ENCODE measurements at regions not wholly inside any gene's neighbourhood (a gene's known extent, or its start where the extent isn't known, plus 50 kb on each side); places are given as distances from the start of the nearest gene placed in this dataset.

GRCh38 chr5:30325795-30326194, 867.7 kb upstream of the CDH6 start:
- Histone ChIP-seq H3K27me3 (no peaks in the 10 kb centered on the region), H3F3A (ENCODE audit: low read depth) (no peaks in the 10 kb centered on the region), H3K9ac (no peak overlapping the region), H3K79me2 (ENCODE audit: low read depth) (no peaks in the 10 kb centered on the region), H3K27ac (no peak overlapping the region), H3K9me3 (ENCODE audit: low read depth) (no peaks in the 10 kb centered on the region), H4K20me1 (ENCODE audit: low read depth) (no peaks in the 10 kb centered on the region), H3K4me3 (no peak overlapping the region), H3K4me1 (no peaks in the 10 kb centered on the region), H3K4me2 (no peak overlapping the region), H2AFZ (replicated peaks) (no peak overlapping the region), H3K36me3 (no peaks in the 10 kb centered on the region)
- TF ChIP-seq EZH2phosphoT487 (IDR thresholded peaks at IDR 0.05) (no peak), EZH2 (IDR thresholded peaks at IDR 0.05) (no peak), CTCF (IDR thresholded peaks at IDR 0.05) (no peak)
- H3K27me3 Mint-ChIP-seq (ENCODE audit: insufficient read depth, low read depth), result no peaks in the 10 kb centered on the region
- no peaks in the 10 kb centered on the region for H3K4me1 Mint-ChIP-seq
- no peaks in the 10 kb centered on the region for H3K9me3 Mint-ChIP-seq
- H3K4me3 Mint-ChIP-seq, result no peak overlapping the region
- no peak overlapping the region for H3K27ac Mint-ChIP-seq
- no peak for DNase-seq (ENCODE audit: low spot score)
- no peaks in the 10 kb centered on the region for H3K36me3 Mint-ChIP-seq

- Mint-ChIP-seq H3K36me3 (no peaks in the 10 kb centered on the region), H3K9me3 (no peaks in the 10 kb centered on the region), H3K4me3 (no peak overlapping the region), H3K27ac (no peak overlapping the region), H3K4me1 (no peaks in the 10 kb centered on the region), H3K27me3 (ENCODE audit: insufficient read depth, low read depth) (no peaks in the 10 kb centered on the region)
- no peaks in the 10 kb centered on the region for H3K36me3 ChIP-seq
- no peak overlapping the region for H2AFZ ChIP-seq (replicated peaks)
- no peak for TF ChIP-seq EZH2phosphoT487 (IDR thresholded peaks at IDR 0.05)
- no peak for TF ChIP-seq EZH2 (IDR thresholded peaks at IDR 0.05)
- TF ChIP-seq CTCF (IDR thresholded peaks at IDR 0.05), result peak; percentile 35
- no peak overlapping the region for H3K27ac ChIP-seq
- H3K4me3 ChIP-seq, result no peak overlapping the region
- peak; percentile 31 for DNase-seq (ENCODE audit: low spot score)
- no peaks in the 10 kb centered on the region for H4K20me1 ChIP-seq (ENCODE audit: low read depth)
- no peaks in the 10 kb centered on the region for H3F3A ChIP-seq (ENCODE audit: low read depth)
- no peak overlapping the region for H3K9ac ChIP-seq
- no peaks in the 10 kb centered on the region for H3K27me3 ChIP-seq
- no peaks in the 10 kb centered on the region for H3K79me2 ChIP-seq (ENCODE audit: low read depth)
- H3K4me2 ChIP-seq, result no peak overlapping the region
- H3K4me1 ChIP-seq, result no peaks in the 10 kb centered on the region
- H3K9me3 ChIP-seq (ENCODE audit: low read depth), result no peaks in the 10 kb centered on the region
Observed at GRCh38 chr5:30324083-30324482, 869.4 kb upstream of the CDH6 start.

GRCh38 chr5:30287890-30288289, 905.6 kb upstream of the CDH6 start:
- H3K4me1 ChIP-seq, result no peaks in the 10 kb centered on the region
- no peak overlapping the region for H3K27ac ChIP-seq
- no peak overlapping the region for H2AFZ ChIP-seq (replicated peaks)
- no peaks in the 10 kb centered on the region for H3K36me3 ChIP-seq
- H3K79me2 ChIP-seq (ENCODE audit: low read depth), result no peaks in the 10 kb centered on the region
- Mint-ChIP-seq H3K9me3 (peaks cover 23% of the 10 kb centered on the region), H3K4me1 (no peaks in the 10 kb centered on the region), H3K36me3 (no peaks in the 10 kb centered on the region), H3K27me3 (ENCODE audit: insufficient read depth, low read depth) (peaks cover 2% of the 10 kb centered on the region), H3K4me3 (no peak overlapping the region), H3K27ac (no peak overlapping the region)
- no peak overlapping the region for H3K4me3 ChIP-seq
- H3K9ac ChIP-seq, result no peak overlapping the region
- H3K4me2 ChIP-seq, result no peak overlapping the region
- H3K9me3 ChIP-seq (ENCODE audit: low read depth), result peaks cover 9% of the 10 kb centered on the region
- H4K20me1 ChIP-seq (ENCODE audit: low read depth), result no peaks in the 10 kb centered on the region
- H3F3A ChIP-seq (ENCODE audit: low read depth), result no peaks in the 10 kb centered on the region
- DNase-seq (ENCODE audit: low spot score), result no peak
- no peak for TF ChIP-seq EZH2 (IDR thresholded peaks at IDR 0.05)
- TF ChIP-seq CTCF (IDR thresholded peaks at IDR 0.05), result no peak
- no peak for TF ChIP-seq EZH2phosphoT487 (IDR thresholded peaks at IDR 0.05)
- no peaks in the 10 kb centered on the region for H3K27me3 ChIP-seq

- no peaks in the 10 kb centered on the region for H3K27me3 Mint-ChIP-seq (ENCODE audit: insufficient read depth, low read depth)
- H3K27ac Mint-ChIP-seq, result no peak overlapping the region
Observed at GRCh38 chr5:30279237-30279636, 914.2 kb upstream of the CDH6 start.

More at GRCh38 chr5:30279237-30279636, 914.2 kb upstream of the CDH6 start:
- DNase-seq (ENCODE audit: low spot score), result no peak
- Histone ChIP-seq H3K4me1 (no peaks in the 10 kb centered on the region), H3K4me3 (no peak overlapping the region), H3K36me3 (no peaks in the 10 kb centered on the region), H3K9me3 (ENCODE audit: low read depth) (no peaks in the 10 kb centered on the region), H3K9ac (no peak overlapping the region), H3K27ac (no peak overlapping the region), H3K79me2 (ENCODE audit: low read depth) (no peaks in the 10 kb centered on the region), H4K20me1 (ENCODE audit: low read depth) (no peaks in the 10 kb centered on the region), H2AFZ (replicated peaks) (no peak overlapping the region), H3K4me2 (no peak overlapping the region), H3F3A (ENCODE audit: low read depth) (no peaks in the 10 kb centered on the region), H3K27me3 (no peaks in the 10 kb centered on the region)
- no peak for TF ChIP-seq EZH2 (IDR thresholded peaks at IDR 0.05)
- TF ChIP-seq EZH2phosphoT487 (IDR thresholded peaks at IDR 0.05), result no peak
- no peak overlapping the region for H3K4me3 Mint-ChIP-seq
- H3K36me3 Mint-ChIP-seq, result no peaks in the 10 kb centered on the region
- H3K9me3 Mint-ChIP-seq, result no peaks in the 10 kb centered on the region
- no peaks in the 10 kb centered on the region for H3K4me1 Mint-ChIP-seq
